LoVo (cell line): ENCODE measurements at regions not wholly inside any gene's neighbourhood (a gene's known extent, or its start where the extent isn't known, plus 50 kb on each side); places are given as distances from the start of the nearest gene placed in this dataset.
"Not testable (repeated sequence)": the region's sequence is repeated elsewhere in the genome, so short reads cannot be mapped to it uniquely, and the experiment has no call there.

Experiments
- DNase-seq: peaks from one replicate; pipeline ENCODE4 v3.0.0-alpha.2; 2016; ENCODE audit warnings: low spot score

- DNase-seq, result no peak
Observed at GRCh38 chr15:39506146-39506545, 74.7 kb upstream of the THBS1 start.

GRCh38 chr15:39508536-39508935 lies 72.3 kb upstream of the THBS1 start:
- DNase-seq, result no peak

GRCh38 chr15:39510001-39510701 lies 70.7 kb upstream of the THBS1 start:
- DNase-seq, result no peak

- DNase-seq, result peak; percentile 11
Observed at GRCh38 chr15:39511000-39511915, 69.6 kb upstream of the THBS1 start.

GRCh38 chr15:39511916-39512260 lies 69.0 kb upstream of the THBS1 start:
- no peak for DNase-seq

- no peak for DNase-seq
Observed at GRCh38 chr15:39512643-39513042, 68.2 kb upstream of the THBS1 start.

- DNase-seq, result no peak
Observed at GRCh38 chr15:39513936-39514335, 66.9 kb upstream of the THBS1 start.

GRCh38 chr15:39514933-39515332 lies 65.9 kb upstream of the THBS1 start:
- no peak for DNase-seq

GRCh38 chr15:39515765-39516164 lies 65.1 kb upstream of the THBS1 start:
- no peak for DNase-seq

- no peak for DNase-seq
Observed at GRCh38 chr15:39517122-39517855, 63.6 kb upstream of the THBS1 start.

GRCh38 chr15:39523968-39524367 lies 56.9 kb upstream of the THBS1 start:
- DNase-seq, result not testable (repeated sequence)

- DNase-seq, result no peak
Observed at GRCh38 chr15:39529457-39529856, 51.4 kb upstream of the THBS1 start.

- DNase-seq, result no peak
Observed at GRCh38 chr15:39530480-39531342, 50.2 kb upstream of the THBS1 start.
